ENCODE measurements at regions not wholly inside any gene's neighbourhood (a gene's known extent, or its start where the extent isn't known, plus 50 kb on each side); places are given as distances from the start of the nearest gene placed in this dataset.
"Not testable (repeated sequence)": the region's sequence is repeated elsewhere in the genome, so short reads cannot be mapped to it uniquely, and the experiment has no call there.

DNA sequence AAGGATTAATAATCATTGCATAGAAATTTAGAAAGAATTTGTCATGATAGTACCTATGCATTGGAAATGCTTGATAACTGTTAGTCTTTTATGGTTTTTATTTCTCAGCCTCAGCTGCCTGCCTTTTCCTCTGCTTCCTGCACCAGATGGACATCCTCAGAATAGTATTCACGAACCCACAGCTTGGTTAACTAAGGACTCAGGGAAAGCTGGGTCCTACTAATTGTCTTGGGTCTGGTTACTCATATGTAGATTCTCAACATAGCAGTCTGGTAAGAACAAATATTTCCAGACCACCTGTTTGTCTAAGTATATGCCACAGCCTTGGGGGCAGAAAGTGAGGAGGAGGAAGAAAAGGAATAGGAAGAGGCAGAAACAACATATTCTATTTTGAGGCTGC is 464.5 kb upstream of the SMARCA2 start:
- H3K4me1 Mint-ChIP-seq (ENCODE audit: low read depth), result no peaks in the 10 kb centered on the region
- no peak overlapping the region for H3K4me3 Mint-ChIP-seq
- no peak overlapping the region for H3K27ac Mint-ChIP-seq
- TF ChIP-seq, protein P1, sequence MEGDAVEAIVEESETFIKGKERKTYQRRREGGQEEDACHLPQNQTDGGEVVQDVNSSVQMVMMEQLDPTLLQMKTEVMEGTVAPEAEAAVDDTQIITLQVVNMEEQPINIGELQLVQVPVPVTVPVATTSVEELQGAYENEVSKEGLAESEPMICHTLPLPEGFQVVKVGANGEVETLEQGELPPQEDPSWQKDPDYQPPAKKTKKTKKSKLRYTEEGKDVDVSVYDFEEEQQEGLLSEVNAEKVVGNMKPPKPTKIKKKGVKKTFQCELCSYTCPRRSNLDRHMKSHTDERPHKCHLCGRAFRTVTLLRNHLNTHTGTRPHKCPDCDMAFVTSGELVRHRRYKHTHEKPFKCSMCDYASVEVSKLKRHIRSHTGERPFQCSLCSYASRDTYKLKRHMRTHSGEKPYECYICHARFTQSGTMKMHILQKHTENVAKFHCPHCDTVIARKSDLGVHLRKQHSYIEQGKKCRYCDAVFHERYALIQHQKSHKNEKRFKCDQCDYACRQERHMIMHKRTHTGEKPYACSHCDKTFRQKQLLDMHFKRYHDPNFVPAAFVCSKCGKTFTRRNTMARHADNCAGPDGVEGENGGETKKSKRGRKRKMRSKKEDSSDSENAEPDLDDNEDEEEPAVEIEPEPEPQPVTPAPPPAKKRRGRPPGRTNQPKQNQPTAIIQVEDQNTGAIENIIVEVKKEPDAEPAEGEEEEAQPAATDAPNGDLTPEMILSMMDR (IDR thresholded peaks at IDR 0.05), result no peak
- no peak for DNase-seq
- no peaks in the 10 kb centered on the region for H3K36me3 Mint-ChIP-seq (ENCODE audit: low read depth)
- H3K27me3 Mint-ChIP-seq (ENCODE audit: insufficient read depth), result peaks cover 2% of the 10 kb centered on the region; the same call in 1 of the 2 replicates
- H3K9me3 Mint-ChIP-seq, result peaks cover 46% of the 10 kb centered on the region

DNA sequence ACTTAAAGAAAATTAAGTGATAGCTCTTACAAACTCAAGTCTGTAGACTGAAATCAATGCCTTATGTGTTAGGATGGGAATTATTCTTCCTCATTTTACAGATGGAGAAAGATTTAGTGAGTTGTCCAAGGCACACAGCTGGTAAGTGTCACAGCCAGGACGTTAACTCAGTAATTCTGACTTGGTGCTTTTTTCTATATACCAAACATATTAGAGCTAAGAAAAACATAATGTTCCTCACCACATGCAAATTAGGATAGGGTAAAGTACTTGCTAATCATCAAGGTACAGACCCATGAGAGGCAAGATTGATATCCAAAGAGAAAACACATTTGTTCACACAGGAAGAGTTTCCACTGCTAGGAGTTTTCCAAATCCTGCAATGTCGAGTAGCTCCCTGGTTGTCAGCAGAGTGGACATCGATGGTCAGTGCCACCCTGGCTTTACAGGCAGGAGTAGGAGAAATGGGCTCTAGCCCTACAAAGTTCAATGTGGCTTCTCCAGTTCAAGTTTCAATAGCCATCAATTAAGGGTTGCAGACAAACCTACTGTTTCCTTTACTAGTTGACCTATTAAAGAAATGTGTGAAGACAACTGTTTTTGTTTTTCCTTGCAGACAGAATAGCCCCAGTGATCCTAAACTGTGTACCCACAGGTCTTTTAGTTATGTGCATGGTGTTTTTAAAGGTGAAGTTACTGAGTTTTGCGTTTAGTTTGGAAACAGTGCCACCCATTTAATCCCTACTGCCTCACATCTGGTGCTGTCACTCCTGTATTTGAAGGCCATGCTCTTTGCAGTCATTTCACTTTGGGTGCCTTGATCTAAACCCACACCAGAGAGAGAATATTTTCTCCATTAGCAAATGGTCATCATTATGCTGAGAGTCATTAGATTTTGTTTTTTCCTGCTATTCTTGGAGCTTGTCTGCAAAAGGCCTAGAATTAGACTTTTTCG is 460.8 kb upstream of the SMARCA2 start:
- Mint-ChIP-seq H3K27me3 (ENCODE audit: insufficient read depth) (peaks cover 2% of the 10 kb centered on the region; the same call in 1 of the 2 replicates), H3K4me1 (ENCODE audit: low read depth) (no peaks in the 10 kb centered on the region), H3K4me3 (no peak overlapping the region), H3K36me3 (ENCODE audit: low read depth) (no peaks in the 10 kb centered on the region), H3K27ac (no peak overlapping the region), H3K9me3 (peaks cover 41% of the 10 kb centered on the region)
- TF ChIP-seq, protein P1 (IDR thresholded peaks at IDR 0.05), result no peak
- no peak for DNase-seq

DNA sequence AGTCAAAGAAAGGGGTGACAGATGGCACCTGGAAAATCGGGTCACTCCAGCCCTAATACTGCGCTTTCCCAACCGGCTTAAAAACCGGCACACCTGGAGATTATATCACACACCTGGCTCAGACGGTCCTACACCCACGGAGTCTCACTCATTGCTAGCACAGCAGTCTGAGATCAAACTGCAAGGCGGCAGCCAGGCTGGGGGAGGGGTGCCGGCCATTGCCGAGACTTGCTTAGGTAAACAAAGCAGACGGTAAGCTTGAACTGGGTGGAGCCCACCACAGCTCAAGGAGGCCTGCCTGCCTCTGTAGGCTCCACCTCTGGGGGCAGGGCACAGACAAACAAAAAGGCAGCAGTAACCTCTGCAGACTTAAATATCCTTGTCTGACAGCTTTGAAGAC is 456.5 kb upstream of the SMARCA2 start:
- not testable (repeated sequence) for H3K27me3 Mint-ChIP-seq (ENCODE audit: insufficient read depth); H3K4me3 Mint-ChIP-seq; H3K27ac Mint-ChIP-seq; H3K36me3 Mint-ChIP-seq (ENCODE audit: low read depth); DNase-seq; H3K4me1 Mint-ChIP-seq (ENCODE audit: low read depth)
- H3K9me3 Mint-ChIP-seq, result peaks cover 48% of the 10 kb centered on the region

DNA sequence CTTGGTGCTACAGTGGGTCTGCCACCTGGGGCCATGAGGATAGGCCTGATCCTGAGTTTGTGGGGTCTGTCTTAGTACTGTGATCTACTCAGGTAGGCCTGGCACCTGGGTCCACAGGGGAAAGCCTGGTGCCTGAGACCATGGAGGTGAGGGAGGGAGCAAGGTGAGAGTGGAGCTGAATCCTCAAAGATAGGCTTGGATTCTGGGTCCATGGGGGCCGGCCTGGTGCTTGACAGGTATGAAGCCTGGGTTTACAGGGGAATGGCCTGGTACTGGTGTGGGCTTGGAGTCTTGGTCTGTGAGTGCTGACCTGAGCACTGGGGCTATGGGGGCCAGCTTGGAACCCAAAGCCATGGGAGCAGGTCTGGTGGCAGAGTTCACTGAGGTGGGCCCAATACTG is 439.2 kb upstream of the SMARCA2 start:
- H3K27me3 Mint-ChIP-seq (ENCODE audit: insufficient read depth), result no peaks in the 10 kb centered on the region
- TF ChIP-seq, protein P1 (IDR thresholded peaks at IDR 0.05), result no peak
- no peak overlapping the region for H3K27ac Mint-ChIP-seq
- H3K36me3 Mint-ChIP-seq (ENCODE audit: low read depth), result peaks cover 6% of the 10 kb centered on the region
- H3K4me3 Mint-ChIP-seq, result no peak overlapping the region
- H3K4me1 Mint-ChIP-seq (ENCODE audit: low read depth), result no peaks in the 10 kb centered on the region
- DNase-seq, result no peak
- H3K9me3 Mint-ChIP-seq, result peaks cover 13% of the 10 kb centered on the region

DNA sequence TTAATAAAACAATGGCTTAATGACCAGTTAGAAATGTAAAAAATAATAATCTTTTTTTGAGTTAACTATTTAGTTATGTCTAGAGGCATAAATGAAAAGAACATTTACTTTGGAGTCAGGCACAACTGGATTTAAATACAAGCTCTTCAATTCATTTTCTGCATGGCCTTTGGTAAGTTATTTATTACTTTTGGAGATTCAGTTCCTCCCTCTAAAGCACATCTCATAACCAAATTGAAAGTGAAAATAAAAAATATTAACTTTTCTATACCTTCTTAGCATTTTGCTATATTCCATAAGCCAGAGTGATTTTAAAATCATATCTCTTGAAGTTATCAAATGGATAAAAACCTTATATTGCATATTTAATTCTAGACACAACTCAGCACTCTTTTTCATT is 434.9 kb upstream of the SMARCA2 start:
- peaks cover 22% of the 10 kb centered on the region for H3K9me3 Mint-ChIP-seq
- peaks cover 2% of the 10 kb centered on the region for H3K36me3 Mint-ChIP-seq (ENCODE audit: low read depth)
- H3K4me1 Mint-ChIP-seq (ENCODE audit: low read depth), result no peaks in the 10 kb centered on the region
- H3K27ac Mint-ChIP-seq, result no peak overlapping the region
- no peak overlapping the region for H3K4me3 Mint-ChIP-seq
- no peaks in the 10 kb centered on the region for H3K27me3 Mint-ChIP-seq (ENCODE audit: insufficient read depth)
- TF ChIP-seq, protein P1 (IDR thresholded peaks at IDR 0.05), result no peak
- DNase-seq, result no peak

DNA sequence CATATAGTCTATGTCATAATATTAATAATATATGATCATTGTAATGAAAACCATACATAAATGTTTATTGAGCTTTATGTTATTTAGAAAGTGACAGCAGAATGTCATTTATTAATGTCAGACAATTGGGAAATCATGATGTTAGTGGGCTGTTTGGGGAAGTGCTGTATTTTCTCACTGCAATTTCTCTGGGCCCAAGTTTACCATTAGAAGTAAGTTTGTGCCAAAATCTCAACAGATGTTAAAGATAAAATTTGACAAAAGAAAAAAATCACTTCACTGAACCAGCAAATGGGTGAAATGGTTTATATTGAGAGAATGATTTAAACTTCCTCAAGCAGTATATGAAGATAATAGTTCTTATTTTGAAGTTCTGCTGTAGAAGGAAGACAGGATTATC is 433.2 kb upstream of the SMARCA2 start:
- DNase-seq, result no peak
- no peak overlapping the region for H3K4me3 Mint-ChIP-seq
- no peaks in the 10 kb centered on the region for H3K36me3 Mint-ChIP-seq (ENCODE audit: low read depth)
- no peaks in the 10 kb centered on the region for H3K4me1 Mint-ChIP-seq (ENCODE audit: low read depth)
- H3K27ac Mint-ChIP-seq, result no peak overlapping the region
- TF ChIP-seq, protein P1 (IDR thresholded peaks at IDR 0.05), result no peak
- H3K9me3 Mint-ChIP-seq, result peaks cover 29% of the 10 kb centered on the region
- no peaks in the 10 kb centered on the region for H3K27me3 Mint-ChIP-seq (ENCODE audit: insufficient read depth)
